Mammary epithelial cell (primary cell): ENCODE measurements at regions not wholly inside any gene's neighbourhood (a gene's known extent, or its start where the extent isn't known, plus 50 kb on each side); places are given as distances from the start of the nearest gene placed in this dataset.

Experiments
- CTCF ChIP-seq, 2 donors: IDR thresholded peaks in 1 of 2; conservative IDR thresholded peaks in 1 of 2; 2 replicates each; pipeline ENCODE4 v1.5.1; 2011 to 2012; ENCODE audit warnings: inconsistent platforms in 2 of 2, low read length in 2 of 2, mild to moderate bottlenecking in 2 of 2, control low read depth in 1 of 2, low read depth in 1 of 2; ENCODE audit not compliant: insufficient read depth in 1 of 2; ENCODE audit errors: extremely low read depth in 1 of 2
- EZH2 ChIP-seq: IDR thresholded peaks from 2 replicates; pipeline ENCODE4 v1.6.1; 2012; ENCODE audit warnings: low read length, inconsistent platforms, borderline replicate concordance

- no peak for TF ChIP-seq EZH2
- no peak for TF ChIP-seq CTCF (conservative IDR thresholded peaks at IDR 0.05 in 1 of 2, IDR thresholded peaks at IDR 0.05 in 1 of 2; ENCODE audit: extremely low read depth in 1 of 2, insufficient read depth in 1 of 2, low read depth in 1 of 2, low read length in 2 of 2)
These were observed 107.9 kb upstream of the SRSF6 start for GRCh38 chr20:43349841-43350240.
